HG03139 (cell line): ENCODE measurements at regions not wholly inside any gene's neighbourhood (a gene's known extent, or its start where the extent isn't known, plus 50 kb on each side); places are given as distances from the start of the nearest gene placed in this dataset.

ENCODE experiments used
- ATAC-seq: cut with Tn5 transposase; IDR thresholded peaks from one replicate; pipeline ENCODE4 v1.9.1; 2021; ENCODE audit not compliant: unreplicated experiment

DNA sequence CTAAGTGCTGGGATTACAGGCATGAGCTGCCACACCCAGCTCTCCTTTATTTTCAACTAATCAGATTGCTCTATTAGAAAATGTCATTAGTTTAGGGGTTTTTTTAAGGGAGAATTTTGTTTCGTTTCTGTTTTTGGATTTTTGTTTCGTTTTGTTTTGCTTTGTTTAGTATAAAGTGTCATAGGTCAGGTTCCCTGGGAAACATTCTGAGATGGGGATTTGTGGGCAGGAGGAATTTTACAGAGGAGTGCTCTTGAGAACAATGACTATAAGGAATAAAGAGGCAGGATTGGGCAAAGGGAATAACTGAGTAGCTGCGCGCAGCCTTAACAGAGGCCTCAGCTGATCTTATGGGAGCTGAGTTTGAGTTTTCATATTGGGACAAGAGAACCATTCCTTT lies 86.8 kb upstream of the NR2F2 start:
- no peak for ATAC-seq

- no peak for ATAC-seq
Observed at GRCh38 chr15:96245252-96245651, 85.2 kb upstream of the NR2F2 start.

GRCh38 chr15:96246057-96246456 lies 84.4 kb upstream of the NR2F2 start:
- no peak for ATAC-seq

GRCh38 chr15:96247621-96248305 lies 82.7 kb upstream of the NR2F2 start:
- no peak for ATAC-seq

DNA sequence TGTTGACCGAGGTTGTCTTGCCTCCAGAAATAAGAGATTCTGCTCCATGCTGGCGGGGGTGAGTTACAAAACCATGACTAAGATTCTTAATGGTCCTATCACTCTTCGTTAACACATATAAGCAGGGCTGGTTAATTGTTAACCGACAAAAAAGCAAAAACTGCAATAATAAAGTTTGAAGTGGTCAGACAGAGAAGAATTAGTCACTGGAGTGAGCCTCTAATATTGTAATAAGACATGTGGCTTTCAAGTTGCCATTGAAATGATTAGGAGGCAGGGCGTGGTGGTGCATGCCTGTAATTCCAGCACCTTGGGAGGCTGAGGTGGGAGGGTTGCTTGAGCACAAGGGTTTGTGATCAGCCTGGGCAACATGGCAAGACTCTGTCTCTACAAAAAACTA lies 78.4 kb upstream of the NR2F2 start:
- ATAC-seq: no peak

- no peak for ATAC-seq
Observed at GRCh38 chr15:96253006-96253747, 77.3 kb upstream of the NR2F2 start.

DNA sequence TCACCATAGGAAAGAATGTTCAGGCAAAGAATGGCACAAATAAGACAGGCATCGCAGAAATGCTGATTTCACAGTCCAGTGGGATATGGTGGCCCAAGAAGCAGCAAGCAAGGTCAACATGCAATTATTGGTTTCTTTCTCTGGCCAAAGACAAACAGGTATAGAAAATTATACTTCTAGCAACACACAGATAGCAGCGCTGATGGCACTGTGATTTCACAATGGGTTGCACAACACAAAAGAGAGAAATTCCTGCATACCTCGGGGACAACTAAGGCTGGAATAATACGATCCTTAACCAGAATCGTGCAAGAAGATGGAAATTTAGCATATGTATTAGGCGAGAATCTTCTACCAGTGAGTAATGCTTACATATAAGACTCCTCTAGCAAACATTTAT lies 76.3 kb upstream of the NR2F2 start:
- no peak for ATAC-seq

DNA sequence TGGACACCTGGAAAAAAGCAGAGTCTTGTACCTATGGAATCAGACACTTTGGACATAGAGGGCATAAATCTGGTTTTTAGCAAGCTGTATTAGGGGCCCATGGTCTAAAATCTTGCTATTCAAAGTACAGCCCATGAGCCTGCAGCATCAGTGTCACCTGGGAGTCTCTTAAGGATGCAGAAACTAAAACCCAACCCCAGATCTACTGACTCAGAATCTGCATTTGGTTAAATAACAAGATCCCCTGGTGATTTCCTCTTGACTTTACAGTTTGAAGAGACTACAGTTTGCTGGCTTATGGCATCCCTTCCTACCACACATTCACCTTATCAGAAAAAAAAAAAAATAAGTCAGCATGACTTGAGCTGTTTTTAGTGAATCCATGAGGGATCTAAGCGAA lies 74.9 kb upstream of the NR2F2 start:
- ATAC-seq: no peak

GRCh38 chr15:96261575-96262034 lies 68.9 kb upstream of the NR2F2 start:
- ATAC-seq: peak; percentile 74

DNA sequence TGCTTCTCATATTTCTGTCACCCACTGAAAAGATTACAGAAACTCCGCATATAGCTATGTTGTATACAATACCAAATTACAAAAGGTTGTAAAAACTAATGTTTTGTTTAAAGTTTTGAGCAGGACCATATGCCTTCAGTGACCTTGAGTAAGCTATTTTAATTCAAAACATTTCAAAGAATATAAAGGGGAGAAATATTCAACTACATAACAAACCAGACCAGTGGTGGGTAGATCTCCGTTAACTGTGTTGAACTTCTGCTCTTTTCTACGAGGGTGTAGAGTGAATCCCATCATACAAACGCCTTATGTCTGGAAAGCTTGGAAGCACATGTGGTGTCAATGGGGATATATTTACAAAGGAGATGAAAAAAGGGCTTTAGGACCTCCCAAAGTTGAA lies 68.4 kb upstream of the NR2F2 start:
- no peak for ATAC-seq

DNA sequence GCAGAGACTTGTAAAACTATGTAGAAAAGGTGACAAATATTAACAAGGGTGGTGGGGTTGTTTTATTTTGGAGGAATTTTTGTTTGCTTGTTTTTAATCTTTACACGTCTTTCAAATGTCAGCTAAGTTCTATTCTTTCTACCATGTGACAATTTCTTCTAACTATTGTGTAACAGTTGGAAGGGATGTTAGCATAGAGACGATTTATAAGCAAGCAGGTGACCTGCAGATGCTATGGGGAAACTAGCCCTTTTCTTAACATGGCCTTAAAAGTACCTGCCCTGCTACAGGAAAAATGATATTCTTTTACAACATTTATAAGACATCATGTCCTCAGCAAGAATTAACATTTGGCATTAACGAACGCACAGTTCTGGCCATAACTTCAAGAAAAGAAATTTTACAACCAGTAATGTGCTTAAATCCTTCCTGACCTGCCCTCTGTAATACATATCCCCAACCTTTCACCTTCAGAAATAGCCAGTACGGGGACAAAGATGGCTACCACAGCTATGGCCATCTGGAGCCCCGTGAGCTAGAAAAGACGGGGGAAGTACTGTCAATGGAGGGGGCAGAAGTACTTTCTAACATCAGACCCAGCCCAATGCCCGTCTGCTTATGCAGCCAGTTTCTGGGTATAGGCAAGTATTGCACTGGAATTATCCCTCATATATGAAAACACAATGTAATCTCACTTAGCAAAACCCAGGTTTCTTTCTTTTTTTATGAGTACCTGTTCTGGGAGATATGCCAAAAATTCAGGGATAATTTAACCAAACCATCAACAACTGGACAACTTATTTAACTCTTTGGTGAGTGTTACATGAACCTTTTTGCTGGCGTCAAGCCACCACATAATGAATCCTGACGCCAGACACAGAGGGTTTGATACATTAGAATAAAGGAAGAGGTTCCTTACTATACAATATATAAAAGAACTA lies 67.7 kb upstream of the NR2F2 start:
- no peak for ATAC-seq

- ATAC-seq: no peak
Observed at GRCh38 chr15:96264351-96264798, 66.1 kb upstream of the NR2F2 start.

DNA sequence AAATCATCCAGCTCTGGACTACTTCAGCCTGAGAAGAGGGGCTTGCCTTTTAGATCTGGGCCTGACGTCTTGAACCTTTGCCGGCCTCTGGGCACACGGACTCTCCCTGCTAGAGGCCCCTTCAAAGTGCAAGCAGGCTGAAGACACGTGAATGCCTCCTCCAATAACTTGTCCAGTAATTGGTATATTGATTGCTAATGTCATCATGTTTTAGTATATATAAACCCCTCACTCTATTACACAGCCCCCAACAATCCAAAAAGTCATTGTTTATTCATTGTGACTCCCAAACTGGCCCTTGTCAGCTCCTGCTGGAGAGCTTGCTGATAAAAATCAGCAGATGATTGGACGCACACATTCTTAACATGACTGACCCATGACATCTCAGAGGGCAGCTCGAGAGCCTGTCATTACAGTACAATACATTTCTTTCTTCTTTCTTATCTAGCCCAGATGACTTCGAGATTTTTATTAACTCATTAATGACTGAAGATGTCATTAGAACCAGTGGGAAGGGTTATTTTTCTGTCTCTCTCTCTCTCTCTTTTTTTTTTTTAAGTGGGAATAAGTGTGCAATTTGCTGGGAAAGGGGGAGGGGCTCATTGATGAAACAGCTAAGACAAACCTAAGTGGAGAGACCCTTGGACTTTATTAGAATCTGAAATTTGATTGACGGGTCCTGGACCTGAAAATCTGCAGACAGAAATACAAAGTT lies 65.5 kb upstream of the NR2F2 start:
- ATAC-seq: no peak

DNA sequence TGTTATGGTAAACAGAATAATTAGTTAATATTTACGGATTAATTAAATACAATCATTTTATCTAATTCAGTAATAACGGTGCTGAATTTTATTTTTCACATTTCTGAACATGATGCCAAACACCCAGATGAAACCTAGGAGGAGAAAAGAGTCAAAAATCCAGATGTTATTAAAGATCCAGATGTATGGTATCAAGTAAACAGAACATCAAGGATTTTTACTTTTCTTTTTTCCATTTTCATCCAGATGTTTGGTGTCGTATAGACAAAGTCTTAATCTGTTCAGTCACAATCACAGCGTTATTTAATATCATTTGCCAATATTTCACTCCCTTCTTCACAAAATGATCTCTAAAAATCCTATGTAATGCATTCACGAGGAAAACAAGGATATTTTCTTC lies 64.0 kb upstream of the NR2F2 start:
- ATAC-seq: no peak

DNA sequence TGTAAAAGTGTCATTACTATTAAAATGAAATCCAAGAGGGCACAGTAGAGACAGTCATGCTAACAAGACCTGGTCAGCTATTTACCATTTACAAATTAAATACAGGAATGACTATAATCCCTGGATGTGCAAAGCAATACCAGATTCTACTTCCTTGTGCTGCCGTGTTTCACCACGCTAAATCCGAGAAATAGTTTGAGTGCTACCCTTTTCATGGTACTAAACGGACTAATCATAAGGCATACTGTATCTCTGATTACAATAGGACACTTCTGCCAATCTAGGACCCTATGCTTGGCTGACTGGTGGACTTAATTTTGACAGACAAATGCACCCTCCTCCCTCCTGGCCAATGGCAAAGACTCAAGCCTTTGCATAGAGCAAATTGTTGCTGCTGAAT lies 63.0 kb upstream of the NR2F2 start:
- no peak for ATAC-seq

DNA sequence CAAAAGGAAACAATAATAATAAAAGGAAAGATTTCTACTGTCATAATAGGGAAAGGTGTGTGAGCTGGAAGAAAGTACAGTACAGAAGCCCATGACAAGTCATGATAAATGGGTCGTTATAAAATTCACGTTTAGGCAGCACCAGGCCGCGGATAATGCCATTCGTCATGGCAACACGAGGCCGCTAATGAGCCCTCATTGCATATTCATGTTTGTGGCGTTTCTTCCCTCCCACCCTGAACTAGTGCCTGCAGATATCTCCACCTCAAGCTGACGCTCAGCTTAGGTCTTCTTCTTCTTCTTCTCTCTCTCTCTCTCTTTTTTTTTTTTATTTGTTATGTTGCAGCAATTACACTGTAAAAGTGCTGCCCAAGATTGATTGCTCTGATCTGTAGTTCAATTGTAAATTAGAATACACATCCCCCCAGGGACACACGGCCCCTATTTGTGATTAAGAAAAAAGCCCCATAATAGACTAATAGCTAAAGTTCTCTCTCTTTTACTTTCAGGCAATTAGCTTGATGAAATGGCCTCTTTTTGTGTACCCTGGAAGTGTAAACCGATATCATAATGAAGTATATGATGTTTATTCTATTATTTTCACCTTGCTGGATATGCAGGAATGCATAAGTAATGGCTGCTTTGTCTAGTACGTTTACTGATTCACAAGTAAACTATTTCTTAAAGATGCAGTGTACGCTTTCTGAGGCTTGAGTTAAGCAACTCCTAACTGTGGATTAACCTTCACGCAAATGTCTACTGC lies 61.9 kb upstream of the NR2F2 start:
- no peak for ATAC-seq

DNA sequence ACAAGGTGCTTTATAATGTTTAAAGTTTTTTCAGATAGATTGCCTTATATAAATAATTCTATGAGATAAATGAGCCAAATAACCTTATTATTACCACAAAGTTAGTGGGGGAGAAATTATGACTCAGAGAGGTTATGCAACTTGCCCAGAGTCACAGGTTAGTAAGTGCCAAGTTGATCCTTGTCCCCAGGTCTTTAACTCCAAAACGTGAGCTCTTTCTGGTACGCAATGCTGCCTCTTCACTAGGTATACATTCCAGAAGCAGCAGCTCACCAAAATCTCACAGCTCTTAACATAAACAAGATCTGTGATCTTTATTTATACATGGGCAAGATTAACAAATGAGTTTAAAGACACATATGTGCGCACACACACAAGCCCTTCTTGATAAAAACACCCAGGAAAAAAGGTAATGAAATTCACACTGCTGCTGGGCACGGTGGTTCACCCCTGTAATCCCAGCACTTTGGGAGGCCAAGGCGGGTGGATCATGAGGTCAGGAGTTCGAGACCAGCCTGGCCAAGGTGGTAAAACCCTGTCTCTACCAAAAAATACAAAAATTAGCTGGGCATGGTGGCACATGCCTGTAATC lies 59.8 kb upstream of the NR2F2 start:
- ATAC-seq: no peak

DNA sequence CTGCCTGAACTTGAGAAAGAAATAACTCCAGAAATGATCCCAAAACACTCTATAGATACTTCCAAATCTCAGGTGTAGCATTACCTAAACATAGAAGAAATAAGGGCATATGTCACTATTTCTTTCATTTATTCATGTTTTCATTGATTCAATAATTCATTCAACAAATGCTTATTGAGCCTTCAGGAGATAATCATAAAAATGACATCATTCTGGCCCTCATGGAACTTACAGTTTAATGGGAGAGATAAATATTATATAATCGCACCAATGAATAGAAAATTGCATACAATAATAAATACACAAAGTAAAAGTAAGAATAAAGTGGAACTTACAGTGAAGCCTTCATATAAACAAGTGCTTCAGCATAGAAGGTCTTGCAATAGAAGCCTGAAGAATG lies 58.1 kb upstream of the NR2F2 start:
- ATAC-seq: no peak

DNA sequence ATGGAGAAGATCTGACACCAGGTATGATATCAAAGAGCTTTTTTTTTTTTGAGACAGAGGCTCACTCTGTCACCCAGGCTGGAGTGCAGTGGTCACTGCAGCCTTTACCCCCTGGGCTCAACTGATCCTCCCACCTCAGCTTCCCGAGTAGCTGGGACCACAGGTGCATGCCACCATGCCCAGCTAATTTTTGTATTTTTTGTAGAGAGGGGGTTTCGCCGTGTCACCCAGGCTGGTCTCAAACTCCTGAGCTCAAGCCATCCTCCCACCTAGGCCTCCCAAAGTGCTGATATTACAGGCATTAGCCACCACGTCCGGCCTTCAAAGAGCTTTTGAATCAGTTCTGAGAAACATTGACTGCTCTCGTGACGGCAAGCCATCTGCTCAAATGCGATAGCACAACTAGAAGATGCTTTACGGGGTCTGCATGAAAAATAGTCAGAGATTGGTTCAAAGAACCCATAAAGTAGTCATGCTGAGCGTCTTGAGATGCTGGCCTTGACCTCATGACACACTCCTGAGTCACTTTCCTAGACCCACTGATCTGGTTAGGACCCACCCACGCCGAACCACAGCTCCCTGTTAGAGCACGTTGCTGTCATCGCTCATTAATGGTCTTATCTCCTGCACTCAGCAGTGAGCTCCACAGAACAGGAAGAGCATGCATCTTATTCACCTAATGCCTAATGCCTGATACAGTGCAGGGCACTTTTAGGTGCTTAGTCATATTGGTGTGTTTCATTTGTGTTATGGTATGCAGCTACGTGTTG lies 57.0 kb upstream of the NR2F2 start:
- no peak for ATAC-seq
